ENCODE measurements at regions not wholly inside any gene's neighbourhood (a gene's known extent, or its start where the extent isn't known, plus 50 kb on each side); places are given as distances from the start of the nearest gene placed in this dataset.

DNA sequence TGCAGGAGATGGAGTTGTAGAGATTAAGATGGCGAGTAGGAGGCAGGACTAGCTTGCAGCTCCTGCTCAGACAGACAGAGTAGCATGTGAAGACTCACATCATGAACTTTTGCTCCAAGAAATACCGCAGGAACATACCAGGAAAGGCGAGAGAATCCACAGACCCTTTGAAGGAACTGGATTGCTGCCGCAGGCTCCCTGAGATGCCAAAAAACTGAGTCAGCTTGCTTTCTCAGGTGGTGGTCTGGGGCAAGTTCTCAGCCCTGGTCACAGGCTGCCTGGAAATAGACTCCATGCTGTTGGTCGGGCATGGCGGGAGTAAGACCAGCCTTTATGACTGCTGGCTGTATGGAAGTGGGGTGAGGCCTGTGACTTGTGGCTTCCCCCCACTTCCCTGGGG, 163.6 kb upstream of the NAV3 start:
- TF ChIP-seq POLR2A (IDR thresholded peaks at IDR 0.05; ENCODE audit: low read depth, low read length) (no peak), POLR2AphosphoS5 (IDR thresholded peaks at IDR 0.05; ENCODE audit: low read depth, low read length) (no peak)
- no peak for FAIRE-seq
- no peak for DNase-seq (ENCODE audit: insufficient read length)

GRCh38 chr12:77648716-77649115, 182.0 kb upstream of the NAV3 start:
- no peak for DNase-seq (ENCODE audit: insufficient read length)
- no peak for FAIRE-seq
- no peak for TF ChIP-seq TAF1 (IDR thresholded peaks at IDR 0.05; ENCODE audit: borderline replicate concordance, low read depth, low read length)
- TF ChIP-seq POLR2A (IDR thresholded peaks at IDR 0.05; ENCODE audit: low read depth, low read length), result no peak

DNA sequence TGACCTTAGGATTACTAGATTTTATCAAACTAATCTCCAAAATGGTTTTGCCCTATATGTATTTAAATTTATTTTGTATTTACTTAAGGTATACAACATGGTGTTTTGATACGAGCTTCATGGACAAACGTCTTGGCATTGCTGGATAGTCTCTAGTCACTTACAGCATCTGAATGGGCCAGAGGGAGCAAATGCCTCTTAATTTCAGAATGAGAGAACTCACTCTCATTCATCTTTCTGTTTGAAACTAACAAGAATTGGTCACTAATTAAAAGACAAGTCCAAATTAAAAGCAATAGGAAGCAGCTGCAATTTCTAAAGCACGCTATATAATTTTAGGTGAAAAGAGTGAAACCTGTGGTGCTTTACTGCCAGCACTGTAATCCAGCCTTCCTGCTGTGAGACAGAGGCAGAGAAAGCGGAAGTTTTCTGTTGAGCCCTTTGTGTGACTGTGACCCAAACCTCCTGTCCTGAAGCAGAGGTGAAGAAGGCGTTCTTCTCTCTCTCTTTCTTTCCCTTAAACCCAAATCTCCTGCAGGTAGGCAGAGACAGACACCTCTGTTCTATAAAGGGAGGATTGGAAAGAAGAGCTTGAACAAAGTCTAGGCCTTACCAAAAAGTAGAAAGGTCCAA, 184.6 kb upstream of the NAV3 start:
- no peak for TF ChIP-seq POLR2A (IDR thresholded peaks at IDR 0.05; ENCODE audit: low read depth, low read length)
- TF ChIP-seq POLR2AphosphoS5 (IDR thresholded peaks at IDR 0.05; ENCODE audit: low read depth, low read length), result no peak
- no peak for TF ChIP-seq TAF1 (IDR thresholded peaks at IDR 0.05; ENCODE audit: borderline replicate concordance, low read depth, low read length)
- DNase-seq (ENCODE audit: insufficient read length), result no peak
- no peak for FAIRE-seq

DNA sequence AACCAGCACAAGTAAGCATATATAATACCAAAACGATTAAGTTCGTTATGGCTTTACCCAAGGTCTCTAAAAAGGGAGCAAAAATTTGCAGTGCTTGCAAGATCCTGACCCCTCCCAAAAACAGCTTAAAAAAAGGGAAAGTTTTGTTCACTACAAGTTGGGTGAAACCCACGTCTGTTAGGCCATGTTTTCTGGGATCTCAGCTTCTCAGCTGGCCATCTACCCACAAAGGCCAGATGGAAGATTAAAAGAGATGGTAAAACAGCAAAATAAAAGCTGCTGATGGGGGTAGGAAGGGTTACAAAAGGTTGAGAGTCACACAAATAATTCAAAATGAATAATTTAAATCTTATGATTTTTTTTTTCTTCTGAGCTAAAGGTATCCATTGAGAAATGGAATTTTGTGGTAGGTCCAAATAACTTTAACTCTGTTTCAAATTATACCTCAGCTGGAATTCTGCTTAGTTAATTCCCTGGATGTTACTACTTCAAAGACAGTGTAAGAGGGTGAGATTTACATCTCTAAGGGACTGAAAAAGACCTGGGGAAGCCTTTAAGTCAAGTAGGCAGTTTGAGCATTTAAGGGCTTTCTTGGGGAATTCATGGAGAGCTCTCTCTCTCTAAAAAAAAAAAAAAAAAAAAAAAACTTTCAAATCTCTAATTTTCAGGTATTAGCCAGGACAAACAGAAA, 185.6 kb upstream of the NAV3 start:
- TF ChIP-seq TAF1 (IDR thresholded peaks at IDR 0.05; ENCODE audit: borderline replicate concordance, low read depth, low read length) (no peak), POLR2A (IDR thresholded peaks at IDR 0.05; ENCODE audit: low read depth, low read length) (no peak), POLR2AphosphoS5 (IDR thresholded peaks at IDR 0.05; ENCODE audit: low read depth, low read length) (no peak)
- DNase-seq (ENCODE audit: insufficient read length) (no peak), FAIRE-seq (no peak)

- no peak for DNase-seq (ENCODE audit: insufficient read length)
- FAIRE-seq, result no peak
- TF ChIP-seq POLR2AphosphoS5 (IDR thresholded peaks at IDR 0.05; ENCODE audit: low read depth, low read length) (no peak), POLR2A (IDR thresholded peaks at IDR 0.05; ENCODE audit: low read depth, low read length) (no peak), TAF1 (IDR thresholded peaks at IDR 0.05; ENCODE audit: borderline replicate concordance, low read depth, low read length) (no peak)
These were observed 188.4 kb upstream of the NAV3 start for GRCh38 chr12:77642246-77642645.

- DNase-seq (ENCODE audit: insufficient read length), result no peak
- FAIRE-seq, result no peak
- TF ChIP-seq POLR2A (IDR thresholded peaks at IDR 0.05; ENCODE audit: low read depth, low read length) (no peak), TAF1 (IDR thresholded peaks at IDR 0.05; ENCODE audit: borderline replicate concordance, low read depth, low read length) (no peak), POLR2AphosphoS5 (IDR thresholded peaks at IDR 0.05; ENCODE audit: low read depth, low read length) (no peak)
These were observed 190.3 kb upstream of the NAV3 start for GRCh38 chr12:77640356-77640755.

- TF ChIP-seq POLR2A (IDR thresholded peaks at IDR 0.05; ENCODE audit: low read depth, low read length) (no peak), POLR2AphosphoS5 (IDR thresholded peaks at IDR 0.05; ENCODE audit: low read depth, low read length) (no peak), TAF1 (IDR thresholded peaks at IDR 0.05; ENCODE audit: borderline replicate concordance, low read depth, low read length) (no peak)
- FAIRE-seq, result no peak
- DNase-seq (ENCODE audit: insufficient read length), result no peak
These were observed 199.8 kb upstream of the NAV3 start for GRCh38 chr12:77630790-77631445.

GRCh38 chr12:77630344-77630743, 200.3 kb upstream of the NAV3 start:
- no peak for DNase-seq (ENCODE audit: insufficient read length)
- no peak for FAIRE-seq
- TF ChIP-seq POLR2AphosphoS5 (IDR thresholded peaks at IDR 0.05; ENCODE audit: low read depth, low read length) (no peak), POLR2A (IDR thresholded peaks at IDR 0.05; ENCODE audit: low read depth, low read length) (no peak), TAF1 (IDR thresholded peaks at IDR 0.05; ENCODE audit: borderline replicate concordance, low read depth, low read length) (no peak)

DNA sequence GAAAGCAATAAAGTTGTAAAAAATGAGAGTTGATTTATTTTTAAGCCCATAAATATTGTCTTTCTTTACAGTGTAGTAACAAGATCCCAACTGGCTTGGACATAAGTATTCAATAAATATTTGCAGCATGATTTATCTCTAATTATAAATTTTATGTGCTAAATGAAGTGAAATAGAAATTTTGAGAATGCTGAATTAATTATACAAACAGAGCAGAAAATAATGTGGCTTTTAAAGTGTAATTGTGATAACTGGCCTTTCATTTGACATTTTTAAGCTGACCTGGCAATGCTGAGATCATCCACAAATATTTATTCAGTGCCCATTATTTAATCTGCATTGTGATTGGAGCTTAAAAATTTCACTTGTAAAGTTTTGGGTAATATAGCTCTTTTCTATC, 201.6 kb upstream of the NAV3 start:
- TF ChIP-seq TAF1 (IDR thresholded peaks at IDR 0.05; ENCODE audit: borderline replicate concordance, low read depth, low read length) (no peak), POLR2A (IDR thresholded peaks at IDR 0.05; ENCODE audit: low read depth, low read length) (no peak), POLR2AphosphoS5 (IDR thresholded peaks at IDR 0.05; ENCODE audit: low read depth, low read length) (no peak)
- DNase-seq (ENCODE audit: insufficient read length) (no peak), FAIRE-seq (no peak)

DNA sequence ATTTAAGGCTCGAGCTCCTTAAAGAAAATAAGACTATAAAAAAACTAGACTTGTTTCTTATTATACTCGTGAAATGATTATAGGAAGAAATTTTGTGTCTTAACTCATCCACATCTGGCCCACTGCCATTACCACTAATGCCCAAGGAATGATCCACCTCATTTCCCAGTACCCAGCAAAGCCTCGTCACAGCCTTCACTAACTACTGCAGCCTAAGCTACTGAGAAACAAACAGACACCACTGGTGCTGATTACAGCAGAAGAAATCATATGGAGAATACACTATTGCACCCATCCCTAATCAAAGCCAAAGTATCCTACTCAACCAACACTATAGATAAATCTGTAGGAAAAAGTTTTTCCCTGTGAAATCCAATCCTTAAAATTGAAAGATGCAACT, 205.3 kb upstream of the NAV3 start:
- no peak for DNase-seq (ENCODE audit: insufficient read length)
- FAIRE-seq, result no peak
- TF ChIP-seq TAF1 (IDR thresholded peaks at IDR 0.05; ENCODE audit: borderline replicate concordance, low read depth, low read length) (no peak), POLR2AphosphoS5 (IDR thresholded peaks at IDR 0.05; ENCODE audit: low read depth, low read length) (no peak), POLR2A (IDR thresholded peaks at IDR 0.05; ENCODE audit: low read depth, low read length) (no peak)

DNA sequence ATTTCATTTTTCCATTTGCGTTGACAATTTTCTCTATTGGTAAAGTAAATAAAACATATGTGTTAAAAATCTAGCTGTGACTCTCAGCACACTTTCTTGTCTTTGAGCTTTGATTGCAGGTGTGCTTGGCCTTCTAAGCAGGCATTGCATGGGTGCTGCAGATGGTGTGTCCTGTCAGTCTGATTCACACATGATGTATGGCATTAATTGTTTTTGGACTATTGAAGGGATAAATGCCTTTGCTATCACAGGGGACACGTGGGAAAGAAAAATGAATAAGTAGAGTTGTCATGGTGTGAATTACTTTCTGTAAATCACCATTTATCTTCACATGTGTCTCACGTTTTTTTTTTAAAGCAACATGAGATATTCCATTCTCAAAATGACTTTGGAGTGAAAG, 211.3 kb upstream of the NAV3 start:
- no peak for FAIRE-seq
- no peak for TF ChIP-seq POLR2AphosphoS5 (IDR thresholded peaks at IDR 0.05; ENCODE audit: low read depth, low read length)
- no peak for TF ChIP-seq POLR2A (IDR thresholded peaks at IDR 0.05; ENCODE audit: low read depth, low read length)
- no peak for TF ChIP-seq TAF1 (IDR thresholded peaks at IDR 0.05; ENCODE audit: borderline replicate concordance, low read depth, low read length)

GRCh38 chr12:77617818-77618217, 212.9 kb upstream of the NAV3 start:
- no peak for DNase-seq (ENCODE audit: insufficient read length)
- FAIRE-seq, result no peak
- no peak for TF ChIP-seq POLR2AphosphoS5 (IDR thresholded peaks at IDR 0.05; ENCODE audit: low read depth, low read length)
- no peak for TF ChIP-seq POLR2A (IDR thresholded peaks at IDR 0.05; ENCODE audit: low read depth, low read length)
- no peak for TF ChIP-seq TAF1 (IDR thresholded peaks at IDR 0.05; ENCODE audit: borderline replicate concordance, low read depth, low read length)

More for the DNA sequence above, 211.3 kb upstream of the NAV3 start:
- DNase-seq (ENCODE audit: insufficient read length), result no peak

Data from GM12892 (cell line).